GM12873 (cell line): ENCODE measurements at regions not wholly inside any gene's neighbourhood (a gene's known extent, or its start where the extent isn't known, plus 50 kb on each side); places are given as distances from the start of the nearest gene placed in this dataset.

ENCODE experiments used
- TF ChIP-seq, protein P1 (sequence below): IDR thresholded peaks from 2 replicates; pipeline ENCODE4 v1.5.1; 2012; ENCODE audit warnings: low read depth, mild to moderate bottlenecking, moderate library complexity, low read length, control low read depth; ENCODE audit not compliant: insufficient read depth; ENCODE audit errors: missing control alignments

DNA sequence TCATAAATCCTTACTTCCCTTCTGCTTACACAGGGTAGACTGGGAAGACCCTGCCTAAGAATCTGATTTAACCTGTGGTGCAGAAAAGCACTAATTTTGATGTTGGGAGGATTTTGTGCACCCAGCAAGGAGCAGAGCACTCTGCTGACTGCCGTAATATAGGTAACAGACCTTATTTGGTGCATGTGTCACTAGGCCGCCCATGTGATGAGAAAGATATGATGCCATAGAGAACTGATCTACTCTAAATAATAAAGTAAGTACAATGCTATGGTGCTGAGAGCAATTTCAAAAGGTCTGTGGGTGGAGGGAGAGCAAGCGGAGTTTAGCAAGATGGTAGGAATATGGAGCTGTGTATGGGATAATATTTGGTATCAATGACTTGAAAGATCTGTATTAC is 1663.6 kb upstream of the SEL1L start:
- TF ChIP-seq, protein P1, sequence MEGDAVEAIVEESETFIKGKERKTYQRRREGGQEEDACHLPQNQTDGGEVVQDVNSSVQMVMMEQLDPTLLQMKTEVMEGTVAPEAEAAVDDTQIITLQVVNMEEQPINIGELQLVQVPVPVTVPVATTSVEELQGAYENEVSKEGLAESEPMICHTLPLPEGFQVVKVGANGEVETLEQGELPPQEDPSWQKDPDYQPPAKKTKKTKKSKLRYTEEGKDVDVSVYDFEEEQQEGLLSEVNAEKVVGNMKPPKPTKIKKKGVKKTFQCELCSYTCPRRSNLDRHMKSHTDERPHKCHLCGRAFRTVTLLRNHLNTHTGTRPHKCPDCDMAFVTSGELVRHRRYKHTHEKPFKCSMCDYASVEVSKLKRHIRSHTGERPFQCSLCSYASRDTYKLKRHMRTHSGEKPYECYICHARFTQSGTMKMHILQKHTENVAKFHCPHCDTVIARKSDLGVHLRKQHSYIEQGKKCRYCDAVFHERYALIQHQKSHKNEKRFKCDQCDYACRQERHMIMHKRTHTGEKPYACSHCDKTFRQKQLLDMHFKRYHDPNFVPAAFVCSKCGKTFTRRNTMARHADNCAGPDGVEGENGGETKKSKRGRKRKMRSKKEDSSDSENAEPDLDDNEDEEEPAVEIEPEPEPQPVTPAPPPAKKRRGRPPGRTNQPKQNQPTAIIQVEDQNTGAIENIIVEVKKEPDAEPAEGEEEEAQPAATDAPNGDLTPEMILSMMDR = no peak

DNA sequence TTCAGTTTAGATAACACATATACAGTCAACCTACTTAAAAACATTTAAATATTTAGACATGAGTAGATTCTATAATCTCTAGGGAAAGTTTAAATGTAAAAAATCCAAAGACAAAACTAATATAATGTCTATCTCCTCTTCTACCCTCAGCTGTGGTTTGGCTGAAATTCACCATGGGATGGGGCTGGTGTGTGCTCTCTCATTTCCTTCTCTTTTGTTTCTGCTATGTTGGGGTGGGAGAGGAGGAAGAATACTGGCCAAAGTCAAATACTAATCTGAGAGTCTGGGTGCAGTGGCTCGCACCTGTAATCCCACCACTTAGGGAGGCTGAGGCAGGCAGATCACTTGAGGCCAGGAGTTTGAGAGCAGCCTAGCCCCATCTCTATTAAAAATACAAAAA is 1673.9 kb upstream of the SEL1L start:
- TF ChIP-seq, protein P1 = no peak

DNA sequence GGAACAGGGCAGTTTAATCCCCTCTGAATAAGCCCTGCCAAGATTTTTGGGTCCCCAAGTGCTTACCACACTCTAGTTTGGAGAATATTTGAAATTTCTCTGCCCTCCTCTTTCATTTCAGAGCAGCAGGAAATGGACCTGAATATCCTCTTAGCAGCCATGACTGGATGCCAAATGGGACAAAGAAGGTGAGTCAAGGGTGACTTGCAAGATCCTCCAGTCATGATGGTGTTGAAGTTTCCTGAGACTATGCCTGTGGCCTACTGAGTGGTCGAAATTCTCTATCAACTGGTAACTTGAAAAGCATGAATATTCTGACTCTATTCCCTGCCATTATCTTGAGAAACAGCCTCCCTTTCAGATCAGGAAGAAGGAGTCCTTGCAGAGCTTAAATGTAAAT is 1674.7 kb upstream of the SEL1L start:
- TF ChIP-seq, protein P1 = no peak

DNA sequence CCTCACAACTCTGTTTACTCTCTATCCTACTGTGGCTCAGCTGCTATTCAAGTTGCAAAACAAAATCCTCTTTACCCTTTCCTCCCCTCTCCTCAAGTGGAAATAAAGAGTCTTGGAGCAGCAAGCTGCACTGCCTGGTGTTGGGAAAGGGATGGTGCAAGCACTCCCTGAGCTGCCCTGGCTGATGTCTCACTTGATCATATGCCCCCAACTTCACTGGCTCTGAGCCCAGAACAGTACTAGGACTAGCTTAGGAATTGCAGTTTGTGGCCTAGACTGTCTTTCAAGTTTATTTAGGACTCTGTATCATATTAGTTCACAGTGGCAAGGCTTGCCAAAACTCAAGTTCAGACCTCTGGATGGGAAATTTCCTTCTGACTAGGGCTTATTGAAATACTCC is 1683.8 kb upstream of the SEL1L start:
- TF ChIP-seq, protein P1 = no peak

DNA sequence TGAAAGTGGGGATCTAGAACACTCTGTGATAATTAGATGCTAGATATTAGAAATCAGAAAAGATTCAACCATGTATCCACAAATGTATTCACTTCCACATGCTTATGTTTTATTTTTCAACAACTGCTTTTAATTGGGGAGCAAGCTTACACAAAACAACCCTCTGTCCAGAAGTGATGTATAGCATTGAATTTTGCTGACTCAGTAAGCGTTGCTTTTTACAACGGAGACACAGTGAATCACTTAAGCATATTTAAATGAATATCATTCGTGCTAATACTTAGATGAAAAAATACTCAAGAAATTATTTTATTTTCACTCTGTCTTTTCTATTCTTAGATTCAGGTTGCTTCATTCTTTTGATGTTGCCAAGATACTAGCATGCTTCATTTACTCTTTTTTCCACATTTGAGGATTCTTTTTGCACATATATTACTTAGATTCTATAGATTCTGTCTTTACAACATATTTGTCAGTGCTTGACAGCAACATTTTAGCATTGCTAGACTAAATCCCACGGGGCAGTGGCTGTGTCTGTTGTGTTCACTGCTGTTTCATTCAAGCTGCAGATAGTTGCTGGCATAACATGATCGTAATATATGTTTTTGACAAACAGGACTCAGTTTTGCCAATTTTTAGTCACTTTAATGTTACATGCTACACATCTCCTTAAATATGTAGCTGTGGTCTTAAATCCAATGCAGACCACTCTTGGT is 1714.4 kb upstream of the SEL1L start:
- TF ChIP-seq, protein P1 = no peak

DNA sequence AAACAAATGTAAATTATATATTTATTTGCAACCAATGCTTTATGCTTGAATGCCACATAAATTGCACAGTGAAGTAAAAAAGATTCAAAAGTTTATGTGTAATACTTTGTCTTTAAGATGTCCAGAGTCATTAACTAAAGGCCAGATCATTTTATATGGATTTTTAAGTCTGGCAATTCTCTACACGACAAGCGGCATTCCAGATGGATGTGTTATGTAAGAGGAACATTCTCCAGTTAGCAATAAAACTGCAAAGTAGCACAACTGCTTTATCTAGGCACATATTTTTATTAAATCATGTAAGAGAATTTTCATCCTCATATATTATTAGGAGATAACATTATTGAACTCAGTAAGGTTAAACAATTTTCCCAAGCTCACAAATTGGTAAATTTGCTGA is 1717.7 kb upstream of the SEL1L start:
- TF ChIP-seq, protein P1 = no peak

DNA sequence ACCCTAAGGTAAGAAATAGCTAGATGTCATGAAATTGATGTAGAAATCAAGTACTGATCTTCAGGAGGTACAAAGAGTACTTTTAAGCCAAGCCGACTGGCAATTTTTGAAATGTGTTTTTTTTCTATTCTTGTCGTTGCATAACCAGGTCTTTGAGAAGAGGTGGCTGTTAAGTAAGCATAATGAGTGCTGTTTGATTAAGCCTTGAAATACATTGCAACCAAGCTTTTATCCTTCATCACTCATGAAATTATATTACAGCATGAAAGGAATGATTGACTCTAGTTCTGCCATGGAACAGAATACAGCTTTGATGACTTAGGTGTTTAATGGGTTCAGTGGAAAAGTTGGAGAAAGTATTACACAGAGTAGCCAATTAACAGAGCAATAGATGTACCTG is 1720.2 kb upstream of the SEL1L start:
- TF ChIP-seq, protein P1 = no peak
